GM12878 (cell line): ENCODE measurements at regions not wholly inside any gene's neighbourhood (a gene's known extent, or its start where the extent isn't known, plus 50 kb on each side); places are given as distances from the start of the nearest gene placed in this dataset.

ENCODE experiments used
- ATAC-seq: fragments of 200-7000 bp; cut with Tn5 transposase; 3 replicates; pipeline ENCODE4 v1.9.1; 2020; ENCODE audit warnings: mild to moderate bottlenecking, moderate library complexity
- BruUV-seq: library from RNA; stranded (reverse); fragments of 400-500 nt; replicated peaks from 2 replicates; lab custom pipeline; 2021; lab: Mats Ljungman, UMichigan
- CTCF ChIA-PET: fragments of 300-600 bp; sonication (Branson Sonifier 250); formaldehyde crosslinking; extraction: SDS; loops from one replicate; lab custom pipeline; 2021; ENCODE audit warnings: inconsistent platforms; lab: Yijun Ruan, JAX
- POLR2A ChIA-PET: fragments of 350-600 bp; formaldehyde crosslinking; extraction: SDS; loops from one replicate; lab custom pipeline; 2021; ENCODE audit warnings: inconsistent platforms; lab: Charles Lee
- RAD21 ChIA-PET: fragments of 300-600 bp; sonication (Branson Sonifier 250); formaldehyde crosslinking; loops from one replicate; lab custom pipeline; 2023; ENCODE audit warnings: antibody characterized with exemption; ENCODE audit not compliant: unreplicated experiment; lab: Charles Lee
- SMC1A ChIA-PET: fragments of 300-600 bp; sonication (Branson Sonifier 250); formaldehyde crosslinking; loops from one replicate; lab custom pipeline; 2023; ENCODE audit not compliant: unreplicated experiment, uncharacterized antibody; lab: Charles Lee
- DNase-seq: peaks from one replicate; pipeline ENCODE4 v3.0.0-alpha.2; 2011; ENCODE audit warnings: low read depth, low spot score
- FAIRE-seq: peaks from 3 replicates; lab custom pipeline; 2011; peaks lifted over from hg19 to GRCh38; lab: Jason Lieb, UNC
- H2AFZ ChIP-seq: 2 replicates; pipeline ENCODE4 v1.6.0; 2011; ENCODE audit warnings: low read depth, low read length, control low read depth; ENCODE audit not compliant: control insufficient read depth
- H3K27ac ChIP-seq: 2 replicates; pipeline ENCODE4 v1.5.1; 2011; ENCODE audit warnings: control low read depth; ENCODE audit not compliant: control insufficient read depth, insufficient read depth
- H3K27me3 ChIP-seq, 2 experiments: replicated peaks in 1 of 2; 2 replicates each; pipeline versions ENCODE4 v1.6.0 to v1.6.1; 2011; ENCODE audit warnings: low read length in 1 of 2; ENCODE audit not compliant: control insufficient read depth in 2 of 2, insufficient read depth in 2 of 2
- H3K36me3 ChIP-seq, 2 experiments: 2 replicates each; pipeline ENCODE4 v1.5.1; 2011; ENCODE audit warnings: low read length in 1 of 2; ENCODE audit not compliant: control insufficient read depth in 2 of 2, insufficient read depth in 2 of 2
- H3K4me1 ChIP-seq: 2 replicates; pipeline ENCODE4 v1.6.1; 2011; ENCODE audit warnings: mild to moderate bottlenecking, low read length, moderate library complexity, mixed read lengths; ENCODE audit not compliant: control insufficient read depth, insufficient read depth
- H3K4me2 ChIP-seq: 2 replicates; pipeline ENCODE4 v1.6.0; 2011; ENCODE audit warnings: control low read depth; ENCODE audit not compliant: control insufficient read depth, insufficient read depth
- H3K4me3 ChIP-seq: fragments of 200-600 bp; sonication (generic); 2 replicates; pipeline ENCODE4 v1.5.1; 2016
- H3K79me2 ChIP-seq: 2 replicates; pipeline ENCODE4 v1.6.0; 2011; ENCODE audit warnings: low read length; ENCODE audit not compliant: control insufficient read depth, insufficient read depth
- H3K9ac ChIP-seq: 2 replicates; pipeline ENCODE4 v1.8.0; 2011; ENCODE audit warnings: low read length, control low read depth, mixed read lengths; ENCODE audit not compliant: control insufficient read depth, insufficient read depth
- H3K9me3 ChIP-seq: replicated peaks from 3 replicates; pipeline ENCODE4 v1.5.1; 2011; ENCODE audit warnings: mild to moderate bottlenecking, low read length; ENCODE audit not compliant: control insufficient read depth, insufficient read depth
- H4K20me1 ChIP-seq: 2 replicates; pipeline ENCODE4 v1.6.0; 2011; ENCODE audit not compliant: control insufficient read depth, insufficient read depth
- CREM ChIP-seq: IDR thresholded peaks from 2 replicates; pipeline ENCODE4 v1.6.1; 2014; ENCODE audit warnings: antibody characterized with exemption, low read depth
- IKZF1 ChIP-seq: fragments of 450-650 bp; conservative IDR thresholded peaks from 2 replicates; pipeline ENCODE4 v1.6.1; 2017; ENCODE audit warnings: antibody characterized with exemption, mild to moderate bottlenecking
- NBN ChIP-seq: fragments of 450-650 bp; IDR thresholded peaks from 2 replicates; pipeline ENCODE4 v1.6.1; 2016
- NFYA ChIP-seq: IDR thresholded peaks from 2 replicates; pipeline ENCODE4 v1.6.1; 2011; ENCODE audit warnings: low read depth, mild to moderate bottlenecking, low read length, improper control_type of control experiment, borderline replicate concordance
- PML ChIP-seq: IDR thresholded peaks from 2 replicates; pipeline ENCODE4 v1.6.1; 2012; ENCODE audit warnings: low read length, inconsistent platforms
- RAD51 ChIP-seq: fragments of 450-650 bp; IDR thresholded peaks from 2 replicates; pipeline ENCODE4 v1.6.1; 2016; ENCODE audit warnings: moderate library complexity, mild to moderate bottlenecking, inconsistent platforms
- RFX5 ChIP-seq: IDR thresholded peaks from 2 replicates; pipeline ENCODE4 v1.6.1; 2011; ENCODE audit warnings: low read depth, low read length, improper control_type of control experiment
- SMAD5 ChIP-seq: IDR thresholded peaks from 2 replicates; pipeline ENCODE4 v1.6.1; 2016; ENCODE audit warnings: antibody characterized with exemption, low read depth
- STAT3 ChIP-seq: IDR thresholded peaks from 2 replicates; pipeline ENCODE4 v1.6.1; 2011; ENCODE audit warnings: low read depth, low read length, improper control_type of control experiment
- TARDBP ChIP-seq: IDR thresholded peaks from 2 replicates; pipeline ENCODE4 v1.6.1; 2016; ENCODE audit warnings: borderline replicate concordance
- WGBS: methylation state at CpG from one replicate; pipeline ENCODE4 v1.1.6; 2016; ENCODE audit warnings: low lambda C conversion rate; ENCODE audit not compliant: insufficient replicate concordance, insufficient coverage; ENCODE audit errors: missing lambda C conversion rate; 5-methylcytosine and 5-hydroxymethylcytosine counted together
- in situ Hi-C: fragments of 300-500 bp; cut with MboI; formaldehyde crosslinking; loops from 9 replicates; pipeline ENCODE4 v1.14.3; 2018; ENCODE audit warnings: mixed read lengths
- intact Hi-C: fragments of 100-400 bp; cut with micrococcal nuclease; formaldehyde crosslinking; loops from one replicate; pipeline ENCODE4 v1.14.2; 2022; ENCODE audit not compliant: unreplicated experiment
- TF ChIP-seq, protein P1 (sequence below): fragments of 450-650 bp; IDR thresholded peaks from 2 replicates; pipeline ENCODE4 v1.6.1; 2016; ENCODE audit warnings: mild to moderate bottlenecking
- TF ChIP-seq, protein P2 (sequence below): fragments of 450-650 bp; IDR thresholded peaks from 2 replicates; pipeline ENCODE4 v1.6.1; 2017; ENCODE audit warnings: antibody characterized with exemption, mild to moderate bottlenecking, moderate library complexity

DNA sequence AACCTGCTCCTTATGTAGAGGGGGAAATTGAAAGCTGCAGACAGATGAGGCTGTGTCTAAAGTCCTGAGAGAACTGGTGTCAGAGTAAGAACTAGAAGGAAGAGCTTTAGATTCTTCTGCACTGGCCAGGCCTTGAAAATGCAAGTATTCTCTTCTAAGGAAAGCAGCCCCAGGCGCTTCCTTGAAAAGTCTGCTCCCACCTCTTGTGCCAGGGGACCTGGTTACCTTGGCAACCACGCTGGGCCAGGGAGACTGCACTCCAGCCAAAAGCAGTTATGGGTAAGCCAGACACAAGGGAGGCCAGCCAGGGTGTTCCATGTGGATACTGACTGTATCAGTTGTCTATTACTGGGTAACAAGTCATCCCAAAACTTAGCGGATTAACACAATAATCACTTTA lies 228.6 kb upstream of the SDK2 start:
- ATAC-seq (no peak), DNase-seq (no peak), FAIRE-seq (no peak)
- no peaks in the 10 kb centered on the region for H4K20me1 ChIP-seq
- H3K4me2 ChIP-seq, result no peak overlapping the region
- H3K27ac ChIP-seq, result no peak overlapping the region
- H3K4me3 ChIP-seq, result no peak overlapping the region
- H3K36me3 ChIP-seq, result no peaks in the 10 kb centered on the region
- BruUV-seq, result no TSS peak
- no peaks in the 10 kb centered on the region for H3K79me2 ChIP-seq
- intact Hi-C loops (no loop called here), in situ Hi-C loops (no loop called here)
- no peak for TF ChIP-seq SMAD5
- no peak for TF ChIP-seq NFYA
- no peak for TF ChIP-seq IKZF1
- no peak for TF ChIP-seq CREM
- TF ChIP-seq, protein P1, sequence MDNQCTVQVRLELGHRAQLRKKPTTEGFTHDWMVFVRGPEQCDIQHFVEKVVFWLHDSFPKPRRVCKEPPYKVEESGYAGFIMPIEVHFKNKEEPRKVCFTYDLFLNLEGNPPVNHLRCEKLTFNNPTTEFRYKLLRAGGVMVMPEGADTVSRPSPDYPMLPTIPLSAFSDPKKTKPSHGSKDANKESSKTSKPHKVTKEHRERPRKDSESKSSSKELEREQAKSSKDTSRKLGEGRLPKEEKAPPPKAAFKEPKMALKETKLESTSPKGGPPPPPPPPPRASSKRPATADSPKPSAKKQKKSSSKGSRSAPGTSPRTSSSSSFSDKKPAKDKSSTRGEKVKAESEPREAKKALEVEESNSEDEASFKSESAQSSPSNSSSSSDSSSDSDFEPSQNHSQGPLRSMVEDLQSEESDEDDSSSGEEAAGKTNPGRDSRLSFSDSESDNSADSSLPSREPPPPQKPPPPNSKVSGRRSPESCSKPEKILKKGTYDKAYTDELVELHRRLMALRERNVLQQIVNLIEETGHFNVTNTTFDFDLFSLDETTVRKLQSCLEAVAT, result no peak
- TF ChIP-seq TARDBP, result no peak
- no peak for TF ChIP-seq STAT3
- TF ChIP-seq RFX5, result no peak
- TF ChIP-seq RAD51, result no peak
- TF ChIP-seq PML, result no peak
- TF ChIP-seq, protein P2, sequence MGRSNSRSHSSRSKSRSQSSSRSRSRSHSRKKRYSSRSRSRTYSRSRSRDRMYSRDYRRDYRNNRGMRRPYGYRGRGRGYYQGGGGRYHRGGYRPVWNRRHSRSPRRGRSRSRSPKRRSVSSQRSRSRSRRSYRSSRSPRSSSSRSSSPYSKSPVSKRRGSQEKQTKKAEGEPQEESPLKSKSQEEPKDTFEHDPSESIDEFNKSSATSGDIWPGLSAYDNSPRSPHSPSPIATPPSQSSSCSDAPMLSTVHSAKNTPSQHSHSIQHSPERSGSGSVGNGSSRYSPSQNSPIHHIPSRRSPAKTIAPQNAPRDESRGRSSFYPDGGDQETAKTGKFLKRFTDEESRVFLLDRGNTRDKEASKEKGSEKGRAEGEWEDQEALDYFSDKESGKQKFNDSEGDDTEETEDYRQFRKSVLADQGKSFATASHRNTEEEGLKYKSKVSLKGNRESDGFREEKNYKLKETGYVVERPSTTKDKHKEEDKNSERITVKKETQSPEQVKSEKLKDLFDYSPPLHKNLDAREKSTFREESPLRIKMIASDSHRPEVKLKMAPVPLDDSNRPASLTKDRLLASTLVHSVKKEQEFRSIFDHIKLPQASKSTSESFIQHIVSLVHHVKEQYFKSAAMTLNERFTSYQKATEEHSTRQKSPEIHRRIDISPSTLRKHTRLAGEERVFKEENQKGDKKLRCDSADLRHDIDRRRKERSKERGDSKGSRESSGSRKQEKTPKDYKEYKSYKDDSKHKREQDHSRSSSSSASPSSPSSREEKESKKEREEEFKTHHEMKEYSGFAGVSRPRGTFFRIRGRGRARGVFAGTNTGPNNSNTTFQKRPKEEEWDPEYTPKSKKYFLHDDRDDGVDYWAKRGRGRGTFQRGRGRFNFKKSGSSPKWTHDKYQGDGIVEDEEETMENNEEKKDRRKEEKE, result no peak
- no peak for TF ChIP-seq NBN
- 33% methylated on average over 3 of the region's 3 CpGs for WGBS
- no peak overlapping the region for H3K9ac ChIP-seq
- no peak overlapping the region for H2AFZ ChIP-seq
- peaks cover 5% of the 10 kb centered on the region; the same call in 1 of the 2 replicates for H3K4me1 ChIP-seq
- RAD21 ChIA-PET, result no interaction called here
- no peaks in the 10 kb centered on the region; a peak in 2 of 4 replicates for H3K27me3 ChIP-seq
- SMC1A ChIA-PET, result no interaction called here
- CTCF ChIA-PET, result no interaction called here
- POLR2A ChIA-PET, result no interaction called here
- no peaks in the 10 kb centered on the region; the same call in 2 of the 3 replicates for H3K9me3 ChIP-seq
